ENCODE measurements at regions not wholly inside any gene's neighbourhood (a gene's known extent, or its start where the extent isn't known, plus 50 kb on each side); places are given as distances from the start of the nearest gene placed in this dataset.

DNA sequence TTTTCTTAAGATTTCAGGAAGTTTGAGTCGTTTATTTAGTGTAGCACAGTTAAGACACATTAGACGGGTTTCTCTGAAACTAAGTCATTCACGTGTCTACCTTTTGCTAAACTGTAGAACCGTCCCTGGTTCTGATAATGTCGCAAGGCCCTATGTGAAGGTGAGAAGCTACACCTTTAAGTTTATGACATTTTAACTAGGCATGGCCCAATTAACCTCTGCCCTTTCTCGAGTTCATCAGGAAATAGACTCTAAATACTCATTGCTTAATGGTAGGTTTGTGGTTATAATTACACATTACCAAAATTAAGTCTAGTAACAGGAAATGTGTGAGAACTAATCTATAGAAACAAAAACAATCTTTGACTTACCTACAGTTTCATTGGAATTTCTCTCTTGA lies 126.6 kb upstream of the FZD8 start:
- no peaks in the 10 kb centered on the region for H3K9me3 ChIP-seq (ENCODE audit: control insufficient read depth, insufficient read depth, low read depth, low read length)
- no peak for DNase-seq (ENCODE audit: low read depth in 2 of 2)
- no peak overlapping the region for H3K9ac ChIP-seq (ENCODE audit: insufficient read depth, low read length)
- no peak overlapping the region for H3K4me3 ChIP-seq (replicated peaks in 1 of 4; ENCODE audit: control extremely low read depth in 1 of 4, insufficient read depth in 1 of 4, low read depth in 3 of 4, low read length in 4 of 4)
- H4K20me1 ChIP-seq (ENCODE audit: control insufficient read depth, extremely low read depth, insufficient read depth, low read length) = no peaks in the 10 kb centered on the region
- TF ChIP-seq CTCF (conservative IDR thresholded peaks at IDR 0.05 in 1 of 2, IDR thresholded peaks at IDR 0.05 in 1 of 2; ENCODE audit: low read depth in 1 of 2, low read length in 2 of 2) = no peak
- TF ChIP-seq EZH2 (IDR thresholded peaks at IDR 0.05; ENCODE audit: low read length, missing control alignments) = no peak
- H3K4me1 ChIP-seq (ENCODE audit: control insufficient read depth, extremely low read depth, insufficient read depth, low read length) = no peaks in the 10 kb centered on the region
- no peaks in the 10 kb centered on the region for H3K79me2 ChIP-seq (ENCODE audit: control insufficient read depth, insufficient read depth, low read length)
- H3K27ac ChIP-seq (ENCODE audit: insufficient read depth, low read length) = no peak overlapping the region
- no peaks in the 10 kb centered on the region for H3K27me3 ChIP-seq (ENCODE audit: control insufficient read depth, insufficient read depth, low read length)
- no peak overlapping the region for H2AFZ ChIP-seq (ENCODE audit: low read length)
- H3K4me2 ChIP-seq (ENCODE audit: extremely low read depth, insufficient read depth, low read length) = no peak overlapping the region
- H3K36me3 ChIP-seq (ENCODE audit: control insufficient read depth, insufficient read depth, low read length) = no peaks in the 10 kb centered on the region

- Histone ChIP-seq H3K4me2 (ENCODE audit: extremely low read depth, insufficient read depth, low read length) (no peak overlapping the region), H2AFZ (ENCODE audit: low read length) (no peak overlapping the region), H3K4me1 (ENCODE audit: control insufficient read depth, extremely low read depth, insufficient read depth, low read length) (no peaks in the 10 kb centered on the region), H3K9ac (ENCODE audit: insufficient read depth, low read length) (no peak overlapping the region), H3K4me3 (replicated peaks in 1 of 4; ENCODE audit: control extremely low read depth in 1 of 4, insufficient read depth in 1 of 4, low read depth in 3 of 4, low read length in 4 of 4) (no peak overlapping the region), H3K27ac (ENCODE audit: insufficient read depth, low read length) (no peak overlapping the region), H3K27me3 (ENCODE audit: control insufficient read depth, insufficient read depth, low read length) (no peaks in the 10 kb centered on the region), H4K20me1 (ENCODE audit: control insufficient read depth, extremely low read depth, insufficient read depth, low read length) (no peaks in the 10 kb centered on the region), H3K79me2 (ENCODE audit: control insufficient read depth, insufficient read depth, low read length) (no peaks in the 10 kb centered on the region), H3K9me3 (ENCODE audit: control insufficient read depth, insufficient read depth, low read depth, low read length) (no peaks in the 10 kb centered on the region), H3K36me3 (ENCODE audit: control insufficient read depth, insufficient read depth, low read length) (no peaks in the 10 kb centered on the region)
- TF ChIP-seq CTCF (conservative IDR thresholded peaks at IDR 0.05 in 1 of 2, IDR thresholded peaks at IDR 0.05 in 1 of 2; ENCODE audit: low read depth in 1 of 2, low read length in 2 of 2) (no peak), EZH2 (IDR thresholded peaks at IDR 0.05; ENCODE audit: low read length, missing control alignments) (no peak)
- no peak for DNase-seq (ENCODE audit: low read depth in 2 of 2)
Observed at GRCh38 chr10:35768011-35768410, 125.9 kb upstream of the FZD8 start.

DNA sequence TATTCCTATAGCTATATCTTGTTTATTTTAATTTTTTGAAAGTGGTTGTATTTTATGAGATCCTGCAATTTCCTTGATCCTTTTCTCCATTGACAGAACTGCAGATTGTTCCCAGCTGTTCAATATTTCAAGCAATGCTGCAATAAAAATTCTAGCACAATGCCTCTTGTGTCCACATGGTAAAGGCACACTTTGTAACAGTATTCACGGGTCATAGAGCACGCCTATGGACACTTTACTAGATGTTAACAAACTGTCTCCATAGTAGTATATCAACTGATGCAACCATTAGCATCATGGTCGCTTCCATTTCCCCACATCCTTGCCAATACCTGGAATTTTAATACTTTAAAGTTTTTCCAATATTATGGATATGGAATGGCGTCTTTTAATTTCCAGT lies 123.9 kb upstream of the FZD8 start:
- H3K79me2 ChIP-seq (ENCODE audit: control insufficient read depth, insufficient read depth, low read length) = no peaks in the 10 kb centered on the region
- H3K9ac ChIP-seq (ENCODE audit: insufficient read depth, low read length) = no peak overlapping the region
- H2AFZ ChIP-seq (ENCODE audit: low read length) = no peak overlapping the region
- H3K4me3 ChIP-seq (replicated peaks in 1 of 4; ENCODE audit: control extremely low read depth in 1 of 4, insufficient read depth in 1 of 4, low read depth in 3 of 4, low read length in 4 of 4) = no peak overlapping the region
- no peaks in the 10 kb centered on the region for H3K36me3 ChIP-seq (ENCODE audit: control insufficient read depth, insufficient read depth, low read length)
- no peaks in the 10 kb centered on the region for H3K4me1 ChIP-seq (ENCODE audit: control insufficient read depth, extremely low read depth, insufficient read depth, low read length)
- no peaks in the 10 kb centered on the region for H4K20me1 ChIP-seq (ENCODE audit: control insufficient read depth, extremely low read depth, insufficient read depth, low read length)
- no peaks in the 10 kb centered on the region for H3K9me3 ChIP-seq (ENCODE audit: control insufficient read depth, insufficient read depth, low read depth, low read length)
- TF ChIP-seq CTCF (conservative IDR thresholded peaks at IDR 0.05 in 1 of 2, IDR thresholded peaks at IDR 0.05 in 1 of 2; ENCODE audit: low read depth in 1 of 2, low read length in 2 of 2) (no peak), EZH2 (IDR thresholded peaks at IDR 0.05; ENCODE audit: low read length, missing control alignments) (no peak)
- H3K4me2 ChIP-seq (ENCODE audit: extremely low read depth, insufficient read depth, low read length) = no peak overlapping the region
- peak in 1 of 2 donors; percentile 1 for DNase-seq (ENCODE audit: low read depth in 2 of 2)
- no peak overlapping the region for H3K27ac ChIP-seq (ENCODE audit: insufficient read depth, low read length)
- H3K27me3 ChIP-seq (ENCODE audit: control insufficient read depth, insufficient read depth, low read length) = no peaks in the 10 kb centered on the region

Data from fibroblast of lung (primary cell).